LNCaP clone FGC (cell line): ENCODE measurements at regions not wholly inside any gene's neighbourhood (a gene's known extent, or its start where the extent isn't known, plus 50 kb on each side); places are given as distances from the start of the nearest gene placed in this dataset.

Source experiments
- DNase-seq: peaks from one replicate; pipeline ENCODE4 v3.0.0-alpha.2; 2011; ENCODE audit warnings: low read depth
- H3K4me3 ChIP-seq: 2 replicates; pipeline ENCODE4 v1.5.1; 2011; ENCODE audit warnings: mild to moderate bottlenecking, low read depth, low read length, control low read depth
- TF ChIP-seq, protein P1 (sequence below): IDR thresholded peaks from 2 replicates; pipeline ENCODE4 v1.5.1; 2012; ENCODE audit warnings: mild to moderate bottlenecking; ENCODE audit not compliant: control insufficient read depth, insufficient read depth; ENCODE audit errors: extremely low read depth

DNA sequence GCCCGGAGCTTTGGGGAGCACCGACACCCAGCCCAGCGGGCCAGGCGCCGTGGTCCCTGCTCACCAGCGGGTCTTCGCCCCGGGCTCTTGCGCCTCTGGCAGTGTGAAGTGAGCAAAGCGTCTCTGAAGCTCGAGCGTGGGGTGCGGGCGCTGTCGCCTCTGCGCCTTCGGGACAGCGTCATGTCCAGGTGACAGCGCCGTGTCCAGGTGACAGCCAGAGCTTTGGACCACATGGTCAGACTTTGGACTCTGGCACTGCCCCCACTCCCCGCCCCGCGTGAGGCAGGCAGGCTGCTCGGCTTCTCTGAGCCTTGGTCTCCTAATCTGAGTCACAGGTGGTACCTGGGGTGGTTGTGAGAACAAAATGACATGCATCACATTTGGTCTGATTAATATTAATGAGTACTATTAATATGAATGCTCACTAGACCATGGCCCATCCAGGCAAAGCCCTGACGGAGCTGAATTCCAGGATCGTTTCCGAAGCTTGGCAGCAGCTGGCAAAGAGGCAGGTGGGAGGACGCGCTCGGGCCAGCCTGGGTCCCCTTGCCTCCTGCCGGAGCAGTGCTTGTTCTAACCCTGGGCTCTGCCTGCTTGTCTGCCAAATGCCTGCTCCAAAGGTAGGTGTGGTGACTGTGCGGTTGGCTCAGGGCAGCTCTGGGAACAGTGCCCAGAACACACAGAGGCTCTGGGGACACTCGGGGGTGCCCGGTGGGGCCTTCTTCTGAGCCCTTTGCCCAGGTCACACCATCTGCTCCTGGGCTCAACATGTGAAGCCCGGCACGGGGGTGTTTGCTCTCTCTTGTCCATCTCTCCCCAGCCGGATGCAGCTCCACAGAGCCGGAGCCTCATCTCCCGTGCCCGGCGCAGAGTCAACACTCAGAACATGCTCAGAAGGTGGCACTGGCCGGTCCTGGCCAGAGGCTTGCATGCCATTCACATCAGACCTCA lies 157.1 kb downstream of the OLFM1 start:
- no peak overlapping the region for H3K4me3 ChIP-seq
- TF ChIP-seq, protein P1, sequence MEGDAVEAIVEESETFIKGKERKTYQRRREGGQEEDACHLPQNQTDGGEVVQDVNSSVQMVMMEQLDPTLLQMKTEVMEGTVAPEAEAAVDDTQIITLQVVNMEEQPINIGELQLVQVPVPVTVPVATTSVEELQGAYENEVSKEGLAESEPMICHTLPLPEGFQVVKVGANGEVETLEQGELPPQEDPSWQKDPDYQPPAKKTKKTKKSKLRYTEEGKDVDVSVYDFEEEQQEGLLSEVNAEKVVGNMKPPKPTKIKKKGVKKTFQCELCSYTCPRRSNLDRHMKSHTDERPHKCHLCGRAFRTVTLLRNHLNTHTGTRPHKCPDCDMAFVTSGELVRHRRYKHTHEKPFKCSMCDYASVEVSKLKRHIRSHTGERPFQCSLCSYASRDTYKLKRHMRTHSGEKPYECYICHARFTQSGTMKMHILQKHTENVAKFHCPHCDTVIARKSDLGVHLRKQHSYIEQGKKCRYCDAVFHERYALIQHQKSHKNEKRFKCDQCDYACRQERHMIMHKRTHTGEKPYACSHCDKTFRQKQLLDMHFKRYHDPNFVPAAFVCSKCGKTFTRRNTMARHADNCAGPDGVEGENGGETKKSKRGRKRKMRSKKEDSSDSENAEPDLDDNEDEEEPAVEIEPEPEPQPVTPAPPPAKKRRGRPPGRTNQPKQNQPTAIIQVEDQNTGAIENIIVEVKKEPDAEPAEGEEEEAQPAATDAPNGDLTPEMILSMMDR: no peak
- no peak for DNase-seq

DNA sequence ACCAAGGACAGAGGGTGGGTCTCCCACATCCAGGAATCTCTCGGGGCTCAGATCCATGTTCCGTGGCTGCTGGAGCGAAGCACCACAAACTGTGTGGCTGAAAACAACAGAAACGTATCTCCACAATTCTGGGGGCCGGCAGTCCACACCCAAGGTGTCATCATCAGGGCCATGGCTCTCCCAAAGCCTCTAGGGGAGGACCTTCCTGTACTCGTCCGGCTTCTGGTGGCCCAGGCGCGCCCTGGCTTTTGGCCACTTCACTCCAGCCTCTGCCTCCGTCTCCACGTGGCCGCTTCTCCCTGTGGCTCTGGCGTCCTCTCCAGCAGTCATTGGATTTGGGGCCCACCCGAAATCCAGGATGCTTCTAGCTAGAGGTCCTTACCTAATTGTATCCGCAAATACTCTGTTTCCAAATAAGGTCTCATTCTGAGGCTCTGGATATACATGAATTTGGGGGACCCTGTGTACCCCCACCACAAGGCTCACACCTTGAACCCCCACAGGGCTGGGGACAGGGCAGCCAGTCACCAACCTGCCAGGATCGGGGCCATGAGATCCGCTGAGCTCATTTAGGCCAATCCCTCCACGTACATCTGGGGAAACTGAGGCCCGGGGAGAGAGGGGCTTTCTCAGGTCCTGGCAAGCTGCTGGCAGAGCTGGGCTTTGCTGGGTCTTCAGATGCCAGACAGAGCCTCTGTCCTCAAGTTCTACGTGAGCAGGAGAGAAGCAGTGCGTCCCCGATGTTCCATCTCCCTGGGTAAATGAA lies 158.2 kb downstream of the OLFM1 start:
- no peak for DNase-seq
- TF ChIP-seq, protein P1: no peak
- no peak overlapping the region for H3K4me3 ChIP-seq

DNA sequence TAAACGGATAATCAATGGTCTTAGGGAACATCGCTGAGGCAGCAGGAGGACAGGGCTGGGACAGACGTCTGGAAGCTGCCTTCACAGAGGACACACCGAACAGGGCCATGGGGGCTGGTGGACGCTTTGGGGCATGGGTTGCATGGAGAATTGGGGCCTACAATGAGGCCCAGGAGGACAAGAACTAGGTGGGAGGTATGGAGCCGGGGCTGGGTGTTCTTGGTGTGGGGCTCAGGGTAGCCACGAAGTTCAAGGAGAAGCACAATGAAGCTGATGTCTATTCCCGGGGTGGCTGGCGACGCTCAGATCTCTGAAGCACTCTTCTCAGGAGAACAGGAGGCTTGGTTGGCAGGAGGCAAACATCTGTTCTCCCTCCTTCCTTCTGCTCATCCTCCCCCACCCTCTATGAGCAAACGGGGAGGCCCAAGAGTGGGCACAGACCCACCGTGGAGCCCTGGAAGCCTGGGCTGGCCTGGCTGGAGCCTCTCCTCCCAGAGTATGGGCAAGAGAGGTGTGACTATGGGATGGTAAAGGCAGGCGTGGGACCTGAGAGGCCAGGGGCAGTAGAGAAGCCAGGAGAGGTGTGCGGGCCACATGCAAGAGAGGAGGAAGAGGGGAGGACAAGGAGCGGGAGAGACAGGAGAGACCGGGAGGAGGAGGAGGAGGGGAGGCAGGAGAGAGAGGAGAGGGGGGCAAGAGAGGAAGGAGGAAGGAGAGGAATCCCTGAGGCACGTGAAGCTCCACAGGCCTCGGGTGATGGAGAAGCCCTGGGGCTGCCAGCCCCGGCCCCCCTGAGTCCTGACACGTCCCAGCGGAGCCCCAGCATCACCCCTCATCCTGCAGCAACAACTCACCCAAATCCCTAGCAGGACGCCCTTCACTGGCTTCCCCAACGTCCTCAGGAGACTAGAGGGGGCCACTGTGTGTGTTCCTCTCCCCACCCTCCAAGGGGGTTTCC lies 159.1 kb downstream of the OLFM1 start:
- H3K4me3 ChIP-seq: no peak overlapping the region
- DNase-seq: no peak
- TF ChIP-seq, protein P1: no peak

DNA sequence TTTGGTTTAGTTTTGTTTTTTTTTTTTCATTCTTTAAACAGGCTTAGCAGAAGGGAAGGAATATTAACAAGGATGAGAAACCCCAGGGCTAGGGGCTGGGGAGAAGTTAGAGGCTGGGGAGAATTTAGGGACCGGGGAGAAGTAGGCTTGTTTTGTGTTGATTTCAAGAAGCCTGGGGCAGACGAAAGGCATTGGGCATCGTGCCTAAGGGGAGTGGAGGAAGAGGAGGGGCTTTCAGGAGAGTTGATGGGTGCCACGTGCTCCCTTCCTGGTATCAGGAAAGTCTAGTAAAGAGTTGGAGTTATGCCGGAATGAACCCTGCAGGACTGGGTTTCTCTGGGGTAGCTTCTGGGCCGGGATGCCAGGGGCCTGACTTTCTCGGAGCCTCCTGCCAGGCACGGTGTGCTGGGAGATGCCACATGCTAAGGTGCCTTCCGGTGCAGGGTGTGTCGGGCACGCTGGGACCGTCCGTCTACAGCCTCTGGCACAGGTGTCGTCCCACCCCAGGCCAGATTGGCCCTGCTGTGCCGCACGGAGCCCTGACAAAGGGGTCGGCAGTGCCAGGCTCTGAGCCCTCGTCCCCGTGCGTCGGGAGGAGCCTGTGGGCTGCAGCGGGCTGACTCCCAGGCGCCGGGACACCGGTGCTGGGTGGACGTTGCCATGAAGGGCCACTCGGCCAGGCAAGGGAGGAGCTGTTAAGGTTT lies 159.9 kb downstream of the OLFM1 start:
- no peak overlapping the region for H3K4me3 ChIP-seq
- TF ChIP-seq, protein P1: no peak
- peak; percentile 22 for DNase-seq

DNA sequence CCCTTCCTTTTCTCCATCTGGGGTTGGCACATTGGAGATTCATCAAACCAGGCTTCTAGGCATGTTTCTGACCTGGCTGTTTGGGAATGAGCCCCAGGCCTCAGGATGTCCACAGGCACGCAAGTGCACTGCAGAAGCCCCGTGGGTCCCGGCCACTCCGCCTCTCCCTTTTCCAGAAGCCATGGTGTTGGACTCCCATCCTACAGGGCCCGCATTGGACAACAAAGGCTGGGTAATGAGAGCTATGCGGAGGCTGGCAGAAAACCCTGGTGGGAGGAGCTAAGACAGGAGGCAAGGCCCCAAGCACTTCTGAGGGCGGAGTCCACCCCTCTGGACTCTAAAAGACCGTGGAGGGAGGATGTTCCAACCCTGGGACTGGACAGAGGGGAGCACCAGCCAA lies 160.6 kb downstream of the OLFM1 start:
- no peak overlapping the region for H3K4me3 ChIP-seq
- TF ChIP-seq, protein P1: no peak
- no peak for DNase-seq

DNA sequence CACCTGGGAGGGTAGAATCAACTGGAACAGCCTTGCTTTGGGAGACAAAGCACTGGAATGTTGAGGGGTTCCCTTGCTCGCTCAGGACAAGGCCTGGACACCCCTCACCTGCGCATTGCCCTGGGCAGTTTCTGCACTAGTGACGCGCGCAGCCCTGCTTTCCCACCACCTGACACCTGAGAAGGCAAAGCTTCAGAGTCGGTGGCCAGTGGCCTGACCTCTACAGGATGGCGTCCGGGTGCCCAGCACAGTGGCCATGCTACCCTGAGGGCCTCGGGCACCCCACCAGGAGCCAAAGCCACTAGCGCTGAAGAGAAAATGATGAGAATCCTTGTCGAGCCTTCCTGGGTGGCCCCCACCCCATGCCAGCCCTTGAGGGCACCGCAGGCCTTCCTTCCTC lies 161.3 kb downstream of the OLFM1 start:
- no peak overlapping the region for H3K4me3 ChIP-seq
- DNase-seq: no peak
- TF ChIP-seq, protein P1: no peak
